H9 (cell line): ENCODE measurements at regions not wholly inside any gene's neighbourhood (a gene's known extent, or its start where the extent isn't known, plus 50 kb on each side); places are given as distances from the start of the nearest gene placed in this dataset.

Source experiments
- DNase-seq: peaks from one replicate; pipeline ENCODE4 v3.0.0-alpha.2; 2017
- H2AFZ ChIP-seq: one replicate; pipeline ENCODE4 v1.6.1; 2013; ENCODE audit warnings: mild to moderate bottlenecking, low read length, control low read depth, moderate library complexity
- H2AK5ac ChIP-seq: 2 replicates; pipeline ENCODE4 v1.6.1; 2013; ENCODE audit warnings: low read length, control low read depth, mixed read lengths; ENCODE audit not compliant: insufficient read length
- H2BK120ac ChIP-seq: one replicate; pipeline ENCODE4 v1.6.1; 2013; ENCODE audit warnings: low read depth, mild to moderate bottlenecking, low read length, control low read depth, inconsistent platforms; ENCODE audit not compliant: poor library complexity, severe bottlenecking
- H2BK12ac ChIP-seq: 2 replicates; pipeline ENCODE4 v1.6.1; 2013; ENCODE audit warnings: low read length, control low read depth, mixed read lengths, low read depth; ENCODE audit not compliant: insufficient read length
- H2BK15ac ChIP-seq: 2 replicates; pipeline ENCODE4 v1.6.1; 2013; ENCODE audit warnings: low read depth, low read length, control low read depth
- H2BK20ac ChIP-seq: one replicate; pipeline ENCODE4 v1.6.1; 2013; ENCODE audit warnings: low read depth, mild to moderate bottlenecking, low read length, control low read depth, inconsistent platforms; ENCODE audit not compliant: poor library complexity, severe bottlenecking
- H2BK5ac ChIP-seq: 2 replicates; pipeline ENCODE4 v1.6.1; 2013; ENCODE audit warnings: low read length, control low read depth, mixed read lengths; ENCODE audit not compliant: insufficient read length
- H3K14ac ChIP-seq: 2 replicates; pipeline ENCODE4 v1.6.1; 2013; ENCODE audit warnings: low read length, control low read depth; ENCODE audit not compliant: insufficient read depth
- H3K18ac ChIP-seq: 2 replicates; pipeline ENCODE4 v1.6.1; 2013; ENCODE audit warnings: low read depth, mild to moderate bottlenecking, mixed read lengths, low read length, control low read depth; ENCODE audit not compliant: insufficient read length
- H3K23ac ChIP-seq: 2 replicates; pipeline ENCODE4 v1.6.1; 2013; ENCODE audit warnings: low read length, control low read depth, mixed read lengths, low read depth; ENCODE audit not compliant: insufficient read length
- H3K23me2 ChIP-seq: 2 replicates; pipeline ENCODE4 v1.6.1; 2013; ENCODE audit warnings: low read depth, mild to moderate bottlenecking, mixed read lengths, low read length, control low read depth; ENCODE audit not compliant: insufficient read length, poor library complexity, severe bottlenecking
- H3K27ac ChIP-seq: 2 replicates; pipeline ENCODE4 v1.5.1; 2013; ENCODE audit warnings: low read length, control low read depth, mixed read lengths, low read depth; ENCODE audit not compliant: insufficient read length
- H3K27me3 ChIP-seq: 2 replicates; pipeline ENCODE4 v1.6.1; 2013; ENCODE audit warnings: low read length, control low read depth, inconsistent platforms; ENCODE audit not compliant: insufficient read depth
- H3K4ac ChIP-seq: 2 replicates; pipeline ENCODE4 v1.6.1; 2013; ENCODE audit warnings: low read depth, mild to moderate bottlenecking, control low read depth, inconsistent platforms, low read length, moderate library complexity
- H3K4me1 ChIP-seq: 2 replicates; pipeline ENCODE4 v1.6.1; 2013; ENCODE audit warnings: low read length, control low read depth, inconsistent platforms; ENCODE audit not compliant: insufficient read depth
- H3K4me2 ChIP-seq: 2 replicates; pipeline ENCODE4 v1.6.1; 2013; ENCODE audit warnings: low read length, control low read depth, mixed read lengths; ENCODE audit not compliant: insufficient read length, insufficient read depth
- H3K56ac ChIP-seq: 2 replicates; pipeline ENCODE4 v1.6.1; 2013; ENCODE audit warnings: low read depth, mild to moderate bottlenecking, mixed read lengths, low read length, control low read depth; ENCODE audit not compliant: insufficient read length
- H3K79me1 ChIP-seq: 2 replicates; pipeline ENCODE4 v1.6.1; 2013; ENCODE audit warnings: low read depth, mild to moderate bottlenecking, moderate library complexity, low read length, control low read depth, inconsistent platforms; ENCODE audit not compliant: insufficient read depth, poor library complexity, severe bottlenecking
- H3K79me2 ChIP-seq: 2 replicates; pipeline ENCODE4 v1.6.1; 2013; ENCODE audit warnings: low read length, control low read depth, inconsistent platforms; ENCODE audit not compliant: insufficient read depth
- H3K9ac ChIP-seq: 2 replicates; pipeline ENCODE4 v1.6.1; 2013; ENCODE audit warnings: low read length, control low read depth, mixed read lengths; ENCODE audit not compliant: insufficient read length; ENCODE audit errors: extremely low read depth
- H3K9me3 ChIP-seq: one replicate; pipeline ENCODE4 v1.6.1; 2013; ENCODE audit warnings: low read depth, low read length, inconsistent platforms; ENCODE audit not compliant: control insufficient read depth
- H3T11ph ChIP-seq: one replicate; pipeline ENCODE4 v1.6.1; 2013; ENCODE audit warnings: mild to moderate bottlenecking, low read length, control low read depth, inconsistent platforms
- H4K20me1 ChIP-seq: one replicate; pipeline ENCODE4 v1.6.1; 2013; ENCODE audit not compliant: control insufficient read depth, insufficient read length, insufficient read depth
- H4K5ac ChIP-seq: 2 replicates; pipeline ENCODE4 v1.6.1; 2013; ENCODE audit warnings: low read depth, mild to moderate bottlenecking, mixed read lengths, low read length, control low read depth; ENCODE audit not compliant: insufficient read length
- H4K8ac ChIP-seq: replicated peaks from 2 replicates; pipeline ENCODE4 v1.6.1; 2013; ENCODE audit warnings: low read length, control low read depth, mixed read lengths, low read depth; ENCODE audit not compliant: insufficient read length
- H4K91ac ChIP-seq: 2 replicates; pipeline ENCODE4 v1.6.1; 2013; ENCODE audit warnings: low read depth, mild to moderate bottlenecking, moderate library complexity, mixed read lengths, low read length, control low read depth; ENCODE audit not compliant: insufficient read length
- H3K27ac Mint-ChIP-seq, 3 experiments: 2 replicates in 2 of 3; 3 replicates in 1 of 3; pipeline ENCODE4 v1.8.0; 2020 to 2021; ENCODE audit warnings: mixed read lengths in 3 of 3, mild to moderate bottlenecking in 1 of 3, moderate library complexity in 1 of 3
- H3K27me3 Mint-ChIP-seq: 2 replicates; pipeline ENCODE4 v1.8.0; 2021; ENCODE audit warnings: low read depth, mild to moderate bottlenecking, moderate library complexity, mixed read lengths
- H3K36me3 Mint-ChIP-seq, 3 experiments: 2 replicates in 2 of 3; 3 replicates in 1 of 3; pipeline ENCODE4 v1.8.0; 2020 to 2021; ENCODE audit warnings: low read depth in 3 of 3, mixed read lengths in 3 of 3; ENCODE audit not compliant: insufficient read depth in 1 of 3
- H3K4me1 Mint-ChIP-seq, 2 experiments: 2 replicates each; pipeline ENCODE4 v1.8.0; 2020; ENCODE audit warnings: mixed read lengths in 2 of 2
- H3K4me3 Mint-ChIP-seq, 2 experiments: 2 replicates in 1 of 2; 3 replicates in 1 of 2; pipeline ENCODE4 v1.8.0; 2020 to 2021; ENCODE audit warnings: mild to moderate bottlenecking in 2 of 2, mixed read lengths in 2 of 2, moderate library complexity in 1 of 2
- H3K9me3 Mint-ChIP-seq, 2 experiments: 2 replicates in 1 of 2; 3 replicates in 1 of 2; pipeline ENCODE4 v1.8.0; 2020; ENCODE audit warnings: mild to moderate bottlenecking in 2 of 2, mixed read lengths in 2 of 2, moderate library complexity in 1 of 2
- CTCF ChIP-seq: fragments of 200-600 bp; sonication (generic); conservative IDR thresholded peaks from 3 replicates; pipeline ENCODE4 v1.8.0; 2021; ENCODE audit warnings: antibody characterized with exemption, mild to moderate bottlenecking
- WGBS: extraction: QIAGEN DNeasy Blood & Tissue Kit; methylation state at CpG from one replicate; pipeline ENCODE4 v1.1.7; 2013; ENCODE audit warnings: missing lambda C conversion rate, low lambda C conversion rate, mixed read lengths; ENCODE audit not compliant: insufficient read length; ENCODE audit errors: extremely low coverage; 5-methylcytosine and 5-hydroxymethylcytosine counted together

GRCh38 chr16:65294165-65294564 is 172.3 kb upstream of the CDH11 start:
- no peak overlapping the region for H2BK12ac ChIP-seq
- no peak overlapping the region for H2BK120ac ChIP-seq
- no peaks in the 10 kb centered on the region for H3K9me3 Mint-ChIP-seq
- no peak overlapping the region for H3K4me3 Mint-ChIP-seq
- H2AK5ac ChIP-seq = no peak overlapping the region
- no peak overlapping the region for H3K14ac ChIP-seq
- no peaks in the 10 kb centered on the region for H3K79me1 ChIP-seq
- no peak overlapping the region for H4K5ac ChIP-seq
- H4K91ac ChIP-seq = no peak overlapping the region
- no peaks in the 10 kb centered on the region for H3K23me2 ChIP-seq
- no peaks in the 10 kb centered on the region for H3K36me3 Mint-ChIP-seq
- H3T11ph ChIP-seq = no peak overlapping the region
- no peak overlapping the region for H3K9ac ChIP-seq
- no peak overlapping the region for H3K27ac ChIP-seq
- H2BK5ac ChIP-seq = no peak overlapping the region
- H3K27me3 ChIP-seq = no peaks in the 10 kb centered on the region
- peaks cover 2% of the 10 kb centered on the region; the same call in 1 of the 2 replicates for H3K27me3 Mint-ChIP-seq
- no peaks in the 10 kb centered on the region for H3K9me3 ChIP-seq
- H3K4ac ChIP-seq = no peak overlapping the region
- no peak overlapping the region for H2BK15ac ChIP-seq
- H3K27ac Mint-ChIP-seq = no peak overlapping the region
- WGBS = no CpG with 5 or more reads among the region's 3 CpGs
- H2AFZ ChIP-seq = no peak overlapping the region
- no peak for TF ChIP-seq CTCF
- no peak overlapping the region for H2BK20ac ChIP-seq
- DNase-seq = no peak
- no peak overlapping the region for H3K18ac ChIP-seq
- no peak overlapping the region for H3K23ac ChIP-seq
- H3K4me2 ChIP-seq = no peak overlapping the region
- peaks cover 17 to 22% of the 10 kb centered on the region in 2 experiments for H3K4me1 Mint-ChIP-seq
- H3K4me1 ChIP-seq = peaks cover 4% of the 10 kb centered on the region; the same call in 1 of the 2 replicates
- no peak overlapping the region for H4K8ac ChIP-seq
- H3K56ac ChIP-seq = no peak overlapping the region
- H4K20me1 ChIP-seq = no peaks in the 10 kb centered on the region
- H3K79me2 ChIP-seq = no peaks in the 10 kb centered on the region
